COLO668 (cell line): ENCODE measurements at regions not wholly inside any gene's neighbourhood (a gene's known extent, or its start where the extent isn't known, plus 50 kb on each side); places are given as distances from the start of the nearest gene placed in this dataset.
"Not testable (repeated sequence)": the region's sequence is repeated elsewhere in the genome, so short reads cannot be mapped to it uniquely, and the experiment has no call there.

ENCODE experiments used
- DNase-seq: peaks from one replicate; lab custom pipeline; 2025; ENCODE audit not compliant: unreplicated experiment; lab: John Stamatoyannopoulos, UW

GRCh38 chr21:41571938-41572510 lies 64.1 kb upstream of the TMPRSS2 start:
- DNase-seq = no peak

DNA sequence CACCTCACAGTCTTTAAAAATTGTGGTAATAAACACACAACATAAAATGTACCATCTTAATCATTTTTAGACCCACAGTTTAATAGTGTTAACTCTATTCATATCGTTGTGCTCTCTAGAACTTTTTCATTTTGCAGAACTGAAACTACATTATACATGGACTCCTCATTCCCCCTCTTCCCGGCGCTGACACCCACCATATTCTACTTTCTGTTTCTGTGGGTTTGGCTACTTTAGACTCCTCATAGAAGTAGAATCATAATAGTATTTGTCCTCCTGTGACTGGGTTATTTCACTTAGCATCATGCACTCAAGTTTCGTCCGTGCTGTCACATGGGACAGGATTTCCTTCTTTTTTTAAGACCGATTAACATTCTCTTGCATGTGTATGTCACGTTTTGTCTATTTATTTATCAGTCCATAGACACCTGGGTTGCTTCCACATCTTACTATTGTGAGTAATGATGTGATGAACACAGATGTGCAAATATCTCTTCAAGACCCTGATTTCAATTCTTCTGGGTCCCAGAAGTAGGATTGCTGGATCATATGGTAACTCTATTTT lies 62.9 kb upstream of the TMPRSS2 start:
- no peak for DNase-seq

GRCh38 chr21:41568606-41569385 lies 60.8 kb upstream of the TMPRSS2 start:
- no peak for DNase-seq

- no peak for DNase-seq
Observed at GRCh38 chr21:41567901-41568510, 60.0 kb upstream of the TMPRSS2 start.

- DNase-seq = not testable (repeated sequence)
Observed at GRCh38 chr21:41567237-41567636, 59.3 kb upstream of the TMPRSS2 start.

DNA sequence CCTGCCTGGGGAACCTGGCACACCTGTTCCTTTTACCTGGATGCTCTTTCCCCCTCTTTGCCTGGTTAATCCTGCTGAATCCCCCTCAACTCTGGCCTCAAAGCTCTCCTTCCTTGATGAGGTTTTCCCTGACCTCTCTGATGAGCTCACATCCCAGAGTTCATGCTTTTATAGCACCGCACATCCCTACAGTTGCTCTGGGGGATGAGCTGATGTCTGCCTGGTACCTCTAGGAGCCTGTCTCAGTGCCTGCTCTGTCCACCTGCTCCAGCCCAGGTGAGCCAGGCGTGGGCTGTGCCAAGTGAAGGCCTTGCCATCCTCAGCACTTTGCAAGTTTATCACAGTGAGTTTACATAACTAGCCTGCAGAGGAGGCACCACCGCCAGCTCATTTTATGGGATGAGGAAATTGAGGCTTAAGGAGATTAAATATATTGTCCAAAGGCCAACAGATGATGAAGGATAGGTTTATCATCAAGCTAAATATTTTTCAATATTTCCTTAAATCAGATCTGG lies 58.6 kb upstream of the TMPRSS2 start:
- no peak for DNase-seq

GRCh38 chr21:41565550-41565949 lies 57.6 kb upstream of the TMPRSS2 start:
- no peak for DNase-seq

DNA sequence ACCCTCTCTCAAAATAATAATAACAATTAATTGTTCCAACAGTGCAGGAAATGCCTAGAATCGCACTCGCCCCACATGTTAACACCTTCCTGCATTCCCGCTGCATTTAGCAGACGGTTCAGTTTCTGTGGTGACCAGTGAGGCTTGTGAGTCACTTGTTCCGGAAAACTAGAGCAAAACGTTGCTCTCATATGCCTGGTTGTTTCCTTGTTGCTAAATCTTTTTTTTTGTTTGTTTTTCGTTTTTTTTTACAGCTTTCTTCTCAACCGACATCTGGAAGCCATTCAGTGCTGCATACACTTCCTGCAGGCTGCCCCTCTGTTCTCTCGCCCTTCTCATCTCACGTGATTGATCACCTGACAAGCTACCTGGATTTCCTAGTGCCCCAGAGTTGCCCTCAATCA lies 56.9 kb upstream of the TMPRSS2 start:
- DNase-seq = no peak

DNA sequence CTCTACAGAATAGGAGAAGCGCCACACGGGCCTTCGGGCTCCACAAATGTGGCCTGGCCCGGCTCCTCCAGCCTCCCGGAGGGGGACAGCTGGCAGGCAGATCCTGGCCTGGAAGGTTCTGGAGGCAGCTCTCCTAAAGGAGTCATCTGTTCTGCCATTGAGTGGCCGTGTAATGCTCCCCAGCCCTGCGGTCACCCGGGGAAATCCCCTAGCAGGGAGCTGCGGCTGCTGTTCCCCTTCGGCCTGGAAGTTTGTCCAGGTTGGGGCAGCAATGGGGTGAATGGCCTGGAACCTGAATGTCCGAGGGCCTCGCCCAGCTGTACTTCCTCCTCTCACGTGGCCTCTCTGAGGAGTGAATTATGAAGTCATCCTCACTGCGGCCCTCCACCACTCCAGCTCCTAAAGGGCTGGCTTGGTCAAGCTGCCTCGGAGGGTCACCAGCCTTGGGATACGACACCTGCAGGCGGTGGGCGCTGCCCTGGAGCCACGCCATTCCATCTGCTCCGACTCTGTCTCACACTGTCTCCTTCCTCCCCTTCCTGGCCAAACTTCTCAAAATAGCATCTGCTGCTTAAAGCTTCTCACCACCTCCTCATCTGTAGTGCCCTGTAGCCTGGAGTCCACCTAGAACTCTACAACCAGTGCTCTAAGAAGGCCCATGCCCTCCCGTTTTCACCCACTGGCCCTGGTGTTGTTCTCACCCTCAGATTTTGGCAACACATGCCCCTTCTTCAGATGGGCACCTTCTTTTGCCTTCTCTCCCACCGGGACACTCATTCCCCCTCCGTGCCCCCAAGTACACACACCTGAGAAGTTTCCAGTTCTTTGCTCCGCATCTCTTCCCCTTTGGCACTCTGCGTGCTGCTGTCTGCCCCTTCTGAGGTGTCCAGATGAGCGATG lies 54.4 kb upstream of the TMPRSS2 start:
- no peak for DNase-seq

DNA sequence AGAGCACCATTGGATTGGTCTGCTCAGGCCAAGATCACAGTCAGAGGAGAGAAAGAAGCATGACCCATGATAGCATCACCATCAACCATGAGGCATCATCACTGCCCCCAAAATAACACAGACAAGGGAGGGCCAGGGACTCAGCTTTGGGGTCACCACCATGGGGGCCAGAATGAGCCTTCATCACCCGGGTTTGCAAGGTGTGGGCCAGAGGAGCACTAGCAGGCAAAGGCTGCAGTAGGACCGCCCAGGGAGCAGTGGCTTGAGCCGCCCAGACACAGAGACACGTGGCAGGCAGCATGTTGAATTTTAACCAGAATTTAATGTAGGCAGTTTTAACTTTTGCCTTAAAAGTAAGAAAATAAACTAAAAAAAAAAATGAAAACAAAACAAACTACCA lies 53.7 kb upstream of the TMPRSS2 start:
- DNase-seq = no peak

- no peak for DNase-seq
Observed at GRCh38 chr21:41560661-41561158, 52.8 kb upstream of the TMPRSS2 start.

- no peak for DNase-seq
Observed at GRCh38 chr21:41559658-41560631, 52.0 kb upstream of the TMPRSS2 start.

- no peak for DNase-seq
Observed at GRCh38 chr21:41558842-41559241, 50.9 kb upstream of the TMPRSS2 start.

- DNase-seq = no peak
Observed at GRCh38 chr21:41557884-41558283, 49.9 kb upstream of the TMPRSS2 start.
